ENCODE measurements at regions not wholly inside any gene's neighbourhood (a gene's known extent, or its start where the extent isn't known, plus 50 kb on each side); places are given as distances from the start of the nearest gene placed in this dataset.
A peak's percentile ranks its signal among the peaks of the same experiment; 100 is the strongest.

GRCh38 chr2:42116195-42117181 lies 52.7 kb upstream of the EML4 start:
- DNase-seq (peak in 2 of 3 donors; percentile 49 to 65), ATAC-seq (ENCODE audit: insufficient read depth, low FRiP score) (no peak)
- no peaks in the 10 kb centered on the region for H3K9me3 ChIP-seq (ENCODE audit: control insufficient read depth in 4 of 4, insufficient read depth in 3 of 4, low read length in 3 of 4)
- no peak overlapping the region for H3K4me3 ChIP-seq
- 75 to 88% methylated on average over 5 of the region's 5 CpGs for WGBS, 2 donors
- no peaks in the 10 kb centered on the region for H3K36me3 ChIP-seq (ENCODE audit: control insufficient read depth in 4 of 4, insufficient read depth in 4 of 4, low read length in 4 of 4)
- peak overlapping the region in 1 of 2 donors; percentile 0 for H3K9ac ChIP-seq (ENCODE audit: insufficient read depth in 1 of 2, low read length in 2 of 2)
- H3K27me3 ChIP-seq (ENCODE audit: control insufficient read depth in 3 of 3, insufficient read depth in 3 of 3, low read length in 2 of 3) = no peaks in the 10 kb centered on the region
- H3K27ac ChIP-seq (ENCODE audit: low read depth in 1 of 2, low read length in 1 of 2) = no peak overlapping the region
- H3K4me1 ChIP-seq (ENCODE audit: control insufficient read depth in 5 of 5, insufficient read depth in 5 of 5, low read length in 5 of 5) = peaks cover 2 to 28% (median 4%) of the 10 kb centered on the region in 5 donors
- TF ChIP-seq CTCF (IDR thresholded peaks at IDR 0.05; ENCODE audit: control extremely low read depth, extremely low read depth) = no peak

- no peak for ATAC-seq (ENCODE audit: insufficient read depth, low FRiP score)
- no peaks in the 10 kb centered on the region for H3K36me3 ChIP-seq (ENCODE audit: control insufficient read depth in 4 of 4, insufficient read depth in 4 of 4, low read length in 4 of 4)
- TF ChIP-seq CTCF (IDR thresholded peaks at IDR 0.05; ENCODE audit: control extremely low read depth, extremely low read depth) = no peak
- no peaks in the 10 kb centered on the region for H3K27me3 ChIP-seq (ENCODE audit: control insufficient read depth in 3 of 3, insufficient read depth in 3 of 3, low read length in 2 of 3)
- WGBS, 2 donors = 74 to 83% methylated on average over 3 of the region's 3 CpGs
- H3K9ac ChIP-seq (ENCODE audit: insufficient read depth in 1 of 2, low read length in 2 of 2) = peak overlapping the region in 1 of 2 donors; percentile 0
- no peak overlapping the region for H3K27ac ChIP-seq (ENCODE audit: low read depth in 1 of 2, low read length in 1 of 2)
- no peaks in the 10 kb centered on the region for H3K9me3 ChIP-seq (ENCODE audit: control insufficient read depth in 4 of 4, insufficient read depth in 3 of 4, low read length in 3 of 4)
- H3K4me3 ChIP-seq = no peak overlapping the region
- H3K4me1 ChIP-seq (ENCODE audit: control insufficient read depth in 5 of 5, insufficient read depth in 5 of 5, low read length in 5 of 5) = peaks cover 2 to 28% (median 4%) of the 10 kb centered on the region in 5 donors
- no peak for DNase-seq
These were observed 52.0 kb upstream of the EML4 start for GRCh38 chr2:42117182-42117579.

- ATAC-seq (ENCODE audit: insufficient read depth, low FRiP score) (peak; percentile 88), DNase-seq (no peak)
- Histone ChIP-seq H3K27me3 (ENCODE audit: control insufficient read depth in 3 of 3, insufficient read depth in 3 of 3, low read length in 2 of 3) (no peaks in the 10 kb centered on the region), H3K4me1 (ENCODE audit: control insufficient read depth in 5 of 5, insufficient read depth in 5 of 5, low read length in 5 of 5) (peaks cover 2 to 28% (median 4%) of the 10 kb centered on the region in 5 donors), H3K9ac (ENCODE audit: insufficient read depth in 1 of 2, low read length in 2 of 2) (no peak overlapping the region), H3K36me3 (ENCODE audit: control insufficient read depth in 4 of 4, insufficient read depth in 4 of 4, low read length in 4 of 4) (no peaks in the 10 kb centered on the region), H3K4me3 (no peak overlapping the region), H3K9me3 (ENCODE audit: control insufficient read depth in 4 of 4, insufficient read depth in 3 of 4, low read length in 3 of 4) (no peaks in the 10 kb centered on the region), H3K27ac (ENCODE audit: low read depth in 1 of 2, low read length in 1 of 2) (peak overlapping the region; percentile 0 to 81)
- TF ChIP-seq CTCF (IDR thresholded peaks at IDR 0.05; ENCODE audit: control extremely low read depth, extremely low read depth) = no peak
- 16 to 19% methylated on average over 1 of the region's 1 CpG for WGBS, 2 donors
These were observed 51.0 kb upstream of the EML4 start for GRCh38 chr2:42117923-42118753.
